SHP77 (cell line): ENCODE measurements at regions not wholly inside any gene's neighbourhood (a gene's known extent, or its start where the extent isn't known, plus 50 kb on each side); places are given as distances from the start of the nearest gene placed in this dataset.

ENCODE experiments used
- DNase-seq, 2 experiments: peaks; one replicate each; lab custom pipeline; 2025; lab: John Stamatoyannopoulos, UW

- DNase-seq, result no peak
These were observed 53.0 kb upstream of the CLDN14 start for GRCh38 chr21:36532769-36533467.

GRCh38 chr21:36533468-36533848, 53.5 kb upstream of the CLDN14 start:
- no peak for DNase-seq

GRCh38 chr21:36534656-36535055, 54.7 kb upstream of the CLDN14 start:
- DNase-seq, result no peak

GRCh38 chr21:36535618-36536241, 55.8 kb upstream of the CLDN14 start:
- DNase-seq, result no peak

GRCh38 chr21:36538761-36539160, 58.8 kb upstream of the CLDN14 start:
- DNase-seq, result no peak

- no peak for DNase-seq
These were observed 59.7 kb upstream of the CLDN14 start for GRCh38 chr21:36539434-36540150.

GRCh38 chr21:36540700-36541099, 60.8 kb upstream of the CLDN14 start:
- DNase-seq, result no peak

- no peak for DNase-seq
These were observed 61.8 kb upstream of the CLDN14 start for GRCh38 chr21:36541721-36542139.

- no peak for DNase-seq
These were observed 62.6 kb upstream of the CLDN14 start for GRCh38 chr21:36542312-36543101.

- no peak for DNase-seq
These were observed 64.0 kb upstream of the CLDN14 start for GRCh38 chr21:36543924-36544323.

- DNase-seq, result no peak
These were observed 64.6 kb upstream of the CLDN14 start for GRCh38 chr21:36544545-36544944.

GRCh38 chr21:36545776-36546511, 66.0 kb upstream of the CLDN14 start:
- DNase-seq, result no peak

GRCh38 chr21:36547464-36547863, 67.5 kb upstream of the CLDN14 start:
- DNase-seq, result no peak

- DNase-seq, result no peak
These were observed 68.9 kb upstream of the CLDN14 start for GRCh38 chr21:36548866-36549265.

- DNase-seq, result no peak
These were observed 69.5 kb upstream of the CLDN14 start for GRCh38 chr21:36549470-36549869.

GRCh38 chr21:36550761-36551160, 70.8 kb upstream of the CLDN14 start:
- DNase-seq, result no peak

- no peak for DNase-seq
These were observed 71.4 kb upstream of the CLDN14 start for GRCh38 chr21:36551321-36551720.

- DNase-seq, result no peak
These were observed 72.0 kb upstream of the CLDN14 start for GRCh38 chr21:36551731-36552433.

- no peak for DNase-seq
These were observed 72.5 kb upstream of the CLDN14 start for GRCh38 chr21:36552434-36552785.

GRCh38 chr21:36553406-36553805, 73.5 kb upstream of the CLDN14 start:
- DNase-seq, result no peak
